HepG2 (cell line): ENCODE measurements at regions not wholly inside any gene's neighbourhood (a gene's known extent, or its start where the extent isn't known, plus 50 kb on each side); places are given as distances from the start of the nearest gene placed in this dataset.

Experiments
- ATAC-seq: fragments of 200-7000 bp; cut with Tn5 transposase; 3 replicates; pipeline ENCODE4 v1.9.1; 2020; ENCODE audit warnings: mild to moderate bottlenecking, moderate library complexity
- BruUV-seq: library from RNA; stranded (reverse); fragments of 400-500 nt; replicated peaks from 2 replicates; lab custom pipeline; 2021; lab: Mats Ljungman, UMichigan
- CTCF ChIA-PET: fragments of 300-600 bp; formaldehyde crosslinking; extraction: SDS; loops from one replicate; lab custom pipeline; 2021; ENCODE audit warnings: low total read pairs, inconsistent platforms, low intra/inter-chr PET ratio; lab: Yijun Ruan, JAX
- POLR2A ChIA-PET: fragments of 350-600 bp; sonication (Branson Sonifier 250); formaldehyde crosslinking; loops from one replicate; lab custom pipeline; 2020; ENCODE audit warnings: antibody characterized with exemption, inconsistent platforms; lab: Yijun Ruan, JAX
- DNase-seq: peaks from one replicate; pipeline ENCODE4 v3.0.0-alpha.2; 2015; ENCODE audit warnings: low spot score
- FAIRE-seq: peaks from 3 replicates; lab custom pipeline; 2011; peaks lifted over from hg19 to GRCh38; lab: Jason Lieb, UNC
- H2AFZ ChIP-seq: one replicate; pipeline ENCODE4 v1.6.1; 2011; ENCODE audit warnings: low read length, inconsistent platforms
- H3K27ac ChIP-seq: fragments of 300-600 bp; 3 replicates; pipeline ENCODE4 v1.8.0; 2011; ENCODE audit warnings: mixed run types, mild to moderate bottlenecking, mixed read lengths, low read length, inconsistent platforms; ENCODE audit not compliant: insufficient read depth; ENCODE audit errors: extremely low read length
- H3K27me3 ChIP-seq, 2 experiments: fragments of 200-600 bp in 1 of 2; 2 replicates in 1 of 2; 3 replicates in 1 of 2; pipeline versions ENCODE4 v1.6.0 to v1.8.0; 2011; ENCODE audit warnings: low read length in 2 of 2, mild to moderate bottlenecking in 2 of 2, moderate library complexity in 2 of 2, inconsistent platforms in 1 of 2; ENCODE audit not compliant: insufficient read depth in 2 of 2, control insufficient read depth in 1 of 2
- H3K36me3 ChIP-seq, 2 experiments: fragments of 200-600 bp in 1 of 2; replicated peaks in 1 of 2; 2 replicates in 1 of 2; 3 replicates in 1 of 2; pipeline versions ENCODE4 v1.5.1 to v1.8.0; 2011; ENCODE audit warnings: low read length in 2 of 2, inconsistent platforms in 1 of 2; ENCODE audit not compliant: insufficient read depth in 2 of 2, control insufficient read depth in 1 of 2
- H3K4me1 ChIP-seq: 2 replicates; pipeline ENCODE4 v1.5.1; 2012; ENCODE audit warnings: low read length, inconsistent platforms; ENCODE audit not compliant: insufficient read depth
- H3K4me2 ChIP-seq: 2 replicates; pipeline ENCODE4 v1.6.0; 2011; ENCODE audit warnings: low read depth, low read length, inconsistent platforms
- H3K4me3 ChIP-seq, 3 experiments: fragments of 200-600 bp in 1 of 3; sonication (generic), shearing (Covaris generic) in 1 of 3; replicated peaks in 1 of 3; 2 replicates each; pipeline ENCODE4 v1.5.1; 2011 to 2016; ENCODE audit warnings: low read length in 3 of 3, inconsistent platforms in 2 of 3, low read depth in 2 of 3, mild to moderate bottlenecking in 2 of 3, control low read depth in 1 of 3, mixed read lengths in 1 of 3; ENCODE audit not compliant: insufficient read depth in 1 of 3
- H3K79me2 ChIP-seq: one replicate; pipeline ENCODE4 v1.6.1; 2011; ENCODE audit warnings: low read length, inconsistent platforms; ENCODE audit not compliant: insufficient read depth
- H3K9ac ChIP-seq: 2 replicates; pipeline ENCODE4 v1.6.0; 2011; ENCODE audit warnings: mild to moderate bottlenecking, low read depth, low read length, inconsistent platforms; ENCODE audit not compliant: insufficient read depth
- H3K9me3 ChIP-seq: 2 replicates; pipeline ENCODE4 v1.5.1; 2012; ENCODE audit warnings: mild to moderate bottlenecking, low read length
- H4K20me1 ChIP-seq: 2 replicates; pipeline ENCODE4 v1.6.0; 2011; ENCODE audit warnings: inconsistent platforms, mild to moderate bottlenecking, low read length, moderate library complexity; ENCODE audit not compliant: insufficient read depth
- ASH2L ChIP-seq: fragments of 300-600, 200-600 bp; sonication (generic); IDR thresholded peaks from 2 replicates; pipeline ENCODE4 v1.7.0; 2017; ENCODE audit warnings: low read depth, mild to moderate bottlenecking, moderate library complexity, mixed read lengths, low read length; ENCODE audit not compliant: insufficient read length
- DPF2 ChIP-seq: sonication (generic); formaldehyde crosslinking; IDR thresholded peaks from 2 replicates; pipeline ENCODE4 v1.4.0; 2020; ENCODE audit warnings: mild to moderate bottlenecking, low read depth, missing genetic modification reagents, borderline replicate concordance
- HDAC1 ChIP-seq: sonication (generic); formaldehyde crosslinking; IDR thresholded peaks from 2 replicates; pipeline ENCODE4 v1.5.1; 2020; ENCODE audit warnings: mild to moderate bottlenecking, missing genetic modification reagents
- HES4 ChIP-seq: sonication (generic); formaldehyde crosslinking; IDR thresholded peaks from 2 replicates; pipeline ENCODE4 v1.9.0; 2021; ENCODE audit warnings: mild to moderate bottlenecking, missing genetic modification reagents, borderline replicate concordance
- PHB2 ChIP-seq: fragments of 450-650 bp; IDR thresholded peaks from 2 replicates; pipeline ENCODE4 v1.6.1; 2018; ENCODE audit not compliant: partially characterized antibody
- RBAK ChIP-seq: sonication (generic); formaldehyde crosslinking; IDR thresholded peaks from 2 replicates; pipeline ENCODE4 v1.5.1; 2020; ENCODE audit warnings: mild to moderate bottlenecking, missing genetic modification reagents
- RBFOX2 ChIP-seq: fragments of 200-400 bp; formaldehyde crosslinking; IDR thresholded peaks from 2 replicates; pipeline ENCODE4 v1.6.1; 2017; ENCODE audit warnings: low read depth, mild to moderate bottlenecking, low read length
- SAFB2 ChIP-seq: sonication (generic); formaldehyde crosslinking; IDR thresholded peaks from 2 replicates; pipeline ENCODE4 v1.5.1; 2020; ENCODE audit warnings: missing genetic modification reagents, low read depth, mild to moderate bottlenecking, borderline replicate concordance
- SP140L ChIP-seq: sonication (generic); formaldehyde crosslinking; IDR thresholded peaks from 2 replicates; pipeline ENCODE4 v1.4.0; 2020; ENCODE audit warnings: missing genetic modification reagents, borderline replicate concordance
- ZC3H13 ChIP-seq: sonication (generic); formaldehyde crosslinking; IDR thresholded peaks from 2 replicates; pipeline ENCODE4 v1.8.1; 2023; ENCODE audit warnings: mild to moderate bottlenecking, missing genetic modification reagents, moderate library complexity
- ZNF225 ChIP-seq: sonication (generic); formaldehyde crosslinking; IDR thresholded peaks from 2 replicates; pipeline ENCODE4 v1.4.0; 2020; ENCODE audit warnings: mild to moderate bottlenecking, missing genetic modification reagents
- ZNF335 ChIP-seq: sonication (generic); formaldehyde crosslinking; IDR thresholded peaks from 2 replicates; pipeline ENCODE4 v1.4.0; 2020; ENCODE audit warnings: missing genetic modification reagents
- ZNF34 ChIP-seq: sonication (generic); formaldehyde crosslinking; IDR thresholded peaks from 2 replicates; pipeline ENCODE4 v1.4.0; 2020; ENCODE audit warnings: mild to moderate bottlenecking, missing genetic modification reagents, borderline replicate concordance
- ZNF550 ChIP-seq: sonication (generic); formaldehyde crosslinking; IDR thresholded peaks from 2 replicates; pipeline ENCODE4 v1.4.0; 2020; ENCODE audit warnings: mild to moderate bottlenecking, missing genetic modification reagents, borderline replicate concordance
- ZSCAN21 ChIP-seq: sonication (generic); formaldehyde crosslinking; IDR thresholded peaks from 2 replicates; pipeline ENCODE4 v1.8.0; 2022; ENCODE audit warnings: mild to moderate bottlenecking, missing genetic modification reagents, moderate library complexity, borderline replicate concordance
- ZSCAN9 ChIP-seq: IDR thresholded peaks from 2 replicates; pipeline ENCODE4 v1.6.1; 2016; ENCODE audit warnings: borderline replicate concordance
- WGBS: methylation state at CpG from one replicate; pipeline ENCODE4 v1.1.6; 2017; ENCODE audit warnings: low lambda C conversion rate; 5-methylcytosine and 5-hydroxymethylcytosine counted together
- in situ Hi-C: cut with HindIII; loops from 2 replicates; pipeline ENCODE4 v1.10.0; 2017; ENCODE audit warnings: low pct_unique_long_range_greater_than_20kb; ENCODE audit not compliant: extremely low pct_ligation_motif_present
- intact Hi-C: fragments of 100-400 bp; cut with micrococcal nuclease; formaldehyde crosslinking; loops from one replicate; pipeline ENCODE4 v1.10.0; 2022; ENCODE audit not compliant: unreplicated experiment

- DNase-seq (no peak), ATAC-seq (no peak), FAIRE-seq (no peak)
- ChIA-PET CTCF (no interaction called here), POLR2A (no interaction called here)
- H3K4me2 ChIP-seq = no peak overlapping the region
- H3K4me3 ChIP-seq = no peak overlapping the region
- no peaks in the 10 kb centered on the region for H3K79me2 ChIP-seq
- H3K9me3 ChIP-seq = no peaks in the 10 kb centered on the region
- no peaks in the 10 kb centered on the region for H4K20me1 ChIP-seq
- no peak overlapping the region for H3K27ac ChIP-seq
- TF ChIP-seq HDAC1 (CRISPR knock-in tag) (no peak), PHB2 (no peak), ZSCAN21 (CRISPR knock-in tag) (no peak), ZC3H13 (CRISPR knock-in tag) (no peak), RBAK (CRISPR knock-in tag) (no peak), ZSCAN9 (CRISPR knock-in tag) (no peak), SP140L (CRISPR knock-in tag) (no peak), ZNF335 (CRISPR knock-in tag) (no peak), ZNF550 (no peak), SAFB2 (CRISPR knock-in tag) (no peak)
- TF ChIP-seq, all 625 proteins: peak for 0
- H3K27me3 ChIP-seq = peaks cover 0 to 5% of the 10 kb centered on the region in 2 experiments; a peak in 1 of 5 replicates
- no peak overlapping the region for H2AFZ ChIP-seq
- no peaks in the 10 kb centered on the region for H3K4me1 ChIP-seq
- in situ Hi-C loops = no loop called here
- no TSS peak for BruUV-seq
- no peak overlapping the region for H3K9ac ChIP-seq
- H3K36me3 ChIP-seq = no peaks in the 10 kb centered on the region
- intact Hi-C loops = no loop called here
- 40% methylated on average over 4 of the region's 4 CpGs for WGBS
Measured at GRCh38 chr10:1894912-1895311, 157.6 kb upstream of the ADARB2 start.

DNA sequence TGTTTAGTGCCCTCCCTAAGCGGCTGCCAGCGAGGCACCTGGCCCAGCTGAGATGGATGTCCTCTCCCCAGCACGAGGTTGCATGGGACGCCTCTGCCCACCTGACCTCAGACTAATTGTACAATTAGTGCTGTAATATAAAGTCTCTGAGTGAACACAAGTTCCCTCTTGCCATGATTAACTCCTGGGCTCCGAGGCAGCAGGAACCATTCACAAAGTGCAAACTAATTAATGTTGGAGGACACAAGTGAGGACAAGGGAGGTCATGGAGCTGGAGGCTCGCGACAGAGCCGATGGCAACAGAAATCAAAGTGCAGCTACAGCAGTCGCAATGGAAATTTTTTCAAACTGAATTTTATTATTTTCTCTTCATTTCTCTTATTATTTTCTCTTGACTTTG lies 156.6 kb upstream of the ADARB2 start:
- ChIA-PET CTCF (no interaction called here), POLR2A (no interaction called here)
- Histone ChIP-seq H4K20me1 (no peaks in the 10 kb centered on the region), H3K4me1 (no peaks in the 10 kb centered on the region), H3K27ac (no peak overlapping the region), H3K36me3 (no peaks in the 10 kb centered on the region), H3K9ac (no peak overlapping the region), H3K79me2 (no peaks in the 10 kb centered on the region), H3K4me2 (no peak overlapping the region), H3K9me3 (no peaks in the 10 kb centered on the region), H3K27me3 (peaks cover 0 to 5% of the 10 kb centered on the region in 2 experiments; a peak in 1 of 5 replicates), H3K4me3 (no peak overlapping the region), H2AFZ (no peak overlapping the region)
- TF ChIP-seq HES4 (CRISPR knock-in tag) = no peak
- TF ChIP-seq ASH2L = no peak
- TF ChIP-seq ZNF225 = no peak
- TF ChIP-seq RBFOX2 = no peak
- TF ChIP-seq ZNF34 (CRISPR knock-in tag) = no peak
- TF ChIP-seq DPF2 = no peak
- in situ Hi-C loops (no loop called here), intact Hi-C loops (no loop called here)
- ATAC-seq (no peak), FAIRE-seq (no peak), DNase-seq (no peak)
- BruUV-seq = no TSS peak
- 21% methylated on average over 9 of the region's 9 CpGs for WGBS
